Activated CD8-positive, alpha-beta memory T cell treated with anti-CD3 and anti-CD28 coated beads, Interleukin-2, amount 50 U/mL, for 24 hours (primary cell): ENCODE measurements at regions not wholly inside any gene's neighbourhood (a gene's known extent, or its start where the extent isn't known, plus 50 kb on each side); places are given as distances from the start of the nearest gene placed in this dataset.
"Not testable (repeated sequence)": the region's sequence is repeated elsewhere in the genome, so short reads cannot be mapped to it uniquely, and the experiment has no call there.

ENCODE experiments used
- DNase-seq: peaks from one replicate; pipeline ENCODE4 v3.0.0-alpha.2; 2020; ENCODE audit errors: extremely low read depth

- DNase-seq = no peak
These were observed 169.8 kb downstream of the LEPR start for GRCh38 chr1:65590279-65590678.

- DNase-seq = no peak
These were observed 173.0 kb downstream of the LEPR start for GRCh38 chr1:65593516-65593915.

GRCh38 chr1:65595724-65596123 is 175.3 kb downstream of the LEPR start:
- no peak for DNase-seq

- DNase-seq = no peak
These were observed 176.3 kb downstream of the LEPR start for GRCh38 chr1:65596768-65597167.

- DNase-seq = no peak
These were observed 185.2 kb downstream of the LEPR start for GRCh38 chr1:65605621-65606020.

- no peak for DNase-seq
These were observed 186.0 kb downstream of the LEPR start for GRCh38 chr1:65606426-65606825.

GRCh38 chr1:65613884-65614283 is 178.8 kb upstream of the PDE4B start:
- no peak for DNase-seq

GRCh38 chr1:65615859-65616258 is 176.8 kb upstream of the PDE4B start:
- no peak for DNase-seq

GRCh38 chr1:65621721-65622120 is 171.0 kb upstream of the PDE4B start:
- not testable (repeated sequence) for DNase-seq

- no peak for DNase-seq
These were observed 168.8 kb upstream of the PDE4B start for GRCh38 chr1:65623895-65624294.

- no peak for DNase-seq
These were observed 167.2 kb upstream of the PDE4B start for GRCh38 chr1:65625528-65625927.

- DNase-seq = no peak
These were observed 166.7 kb upstream of the PDE4B start for GRCh38 chr1:65626003-65626402.

GRCh38 chr1:65629788-65630187 is 162.9 kb upstream of the PDE4B start:
- DNase-seq = no peak

- DNase-seq = no peak
These were observed 161.8 kb upstream of the PDE4B start for GRCh38 chr1:65630855-65631254.

GRCh38 chr1:65632235-65632634 is 160.5 kb upstream of the PDE4B start:
- DNase-seq = no peak

- DNase-seq = no peak
These were observed 152.6 kb upstream of the PDE4B start for GRCh38 chr1:65640046-65640445.

GRCh38 chr1:65649185-65649584 is 143.5 kb upstream of the PDE4B start:
- not testable (repeated sequence) for DNase-seq

- DNase-seq = no peak
These were observed 142.0 kb upstream of the PDE4B start for GRCh38 chr1:65650682-65651081.

GRCh38 chr1:65654526-65654925 is 138.2 kb upstream of the PDE4B start:
- DNase-seq = not testable (repeated sequence)

GRCh38 chr1:65657609-65658008 is 135.1 kb upstream of the PDE4B start:
- DNase-seq = not testable (repeated sequence)

GRCh38 chr1:65658122-65658521 is 134.6 kb upstream of the PDE4B start:
- no peak for DNase-seq

- no peak for DNase-seq
These were observed 124.3 kb upstream of the PDE4B start for GRCh38 chr1:65668368-65668767.

GRCh38 chr1:65670518-65670917 is 122.2 kb upstream of the PDE4B start:
- no peak for DNase-seq

GRCh38 chr1:65674522-65674921 is 118.2 kb upstream of the PDE4B start:
- DNase-seq = no peak

- no peak for DNase-seq
These were observed 112.9 kb upstream of the PDE4B start for GRCh38 chr1:65679773-65680172.
